ENCODE measurements at regions not wholly inside any gene's neighbourhood (a gene's known extent, or its start where the extent isn't known, plus 50 kb on each side); places are given as distances from the start of the nearest gene placed in this dataset.

- TF ChIP-seq CTCF (conservative IDR thresholded peaks at IDR 0.05): no peak
- H3K36me3 Mint-ChIP-seq (ENCODE audit: low read depth): no peaks in the 10 kb centered on the region
- H3K27ac Mint-ChIP-seq (ENCODE audit: unreplicated experiment): no peak overlapping the region
- H3K27me3 Mint-ChIP-seq (ENCODE audit: low read depth): peaks cover 8% of the 10 kb centered on the region
- no peak overlapping the region for H3K4me3 Mint-ChIP-seq
- no peaks in the 10 kb centered on the region for H3K9me3 Mint-ChIP-seq
- H3K4me1 Mint-ChIP-seq: no peaks in the 10 kb centered on the region
- no peak for DNase-seq (ENCODE audit: low read depth, low spot score)
These were observed 291.1 kb upstream of the PDZRN3 start for GRCh38 chr3:73915886-73916285.

- no peak for TF ChIP-seq CTCF (conservative IDR thresholded peaks at IDR 0.05)
- no peaks in the 10 kb centered on the region for H3K4me1 Mint-ChIP-seq
- no peak overlapping the region for H3K27ac Mint-ChIP-seq (ENCODE audit: unreplicated experiment)
- no peaks in the 10 kb centered on the region for H3K36me3 Mint-ChIP-seq (ENCODE audit: low read depth)
- H3K27me3 Mint-ChIP-seq (ENCODE audit: low read depth): peaks cover 8% of the 10 kb centered on the region
- DNase-seq (ENCODE audit: low read depth, low spot score): no peak
- H3K4me3 Mint-ChIP-seq: no peak overlapping the region
- peaks cover 9% of the 10 kb centered on the region for H3K9me3 Mint-ChIP-seq
These were observed 283.5 kb upstream of the PDZRN3 start for GRCh38 chr3:73908218-73908617.

GRCh38 chr3:73901686-73902085, 276.9 kb upstream of the PDZRN3 start:
- no peaks in the 10 kb centered on the region for H3K9me3 Mint-ChIP-seq
- H3K4me3 Mint-ChIP-seq: no peak overlapping the region
- H3K36me3 Mint-ChIP-seq (ENCODE audit: low read depth): no peaks in the 10 kb centered on the region
- no peak for DNase-seq (ENCODE audit: low read depth, low spot score)
- H3K27ac Mint-ChIP-seq (ENCODE audit: unreplicated experiment): no peak overlapping the region
- no peak for TF ChIP-seq CTCF (conservative IDR thresholded peaks at IDR 0.05)
- H3K4me1 Mint-ChIP-seq: no peaks in the 10 kb centered on the region
- H3K27me3 Mint-ChIP-seq (ENCODE audit: low read depth): no peaks in the 10 kb centered on the region

- no peaks in the 10 kb centered on the region for H3K27me3 Mint-ChIP-seq (ENCODE audit: low read depth)
- no peak for TF ChIP-seq CTCF (conservative IDR thresholded peaks at IDR 0.05)
- no peaks in the 10 kb centered on the region for H3K4me1 Mint-ChIP-seq
- H3K27ac Mint-ChIP-seq (ENCODE audit: unreplicated experiment): no peak overlapping the region
- H3K9me3 Mint-ChIP-seq: peaks cover 5% of the 10 kb centered on the region
- no peak overlapping the region for H3K4me3 Mint-ChIP-seq
- H3K36me3 Mint-ChIP-seq (ENCODE audit: low read depth): no peaks in the 10 kb centered on the region
- DNase-seq (ENCODE audit: low read depth, low spot score): no peak
These were observed 269.9 kb upstream of the PDZRN3 start for GRCh38 chr3:73894474-73895213.

DNA sequence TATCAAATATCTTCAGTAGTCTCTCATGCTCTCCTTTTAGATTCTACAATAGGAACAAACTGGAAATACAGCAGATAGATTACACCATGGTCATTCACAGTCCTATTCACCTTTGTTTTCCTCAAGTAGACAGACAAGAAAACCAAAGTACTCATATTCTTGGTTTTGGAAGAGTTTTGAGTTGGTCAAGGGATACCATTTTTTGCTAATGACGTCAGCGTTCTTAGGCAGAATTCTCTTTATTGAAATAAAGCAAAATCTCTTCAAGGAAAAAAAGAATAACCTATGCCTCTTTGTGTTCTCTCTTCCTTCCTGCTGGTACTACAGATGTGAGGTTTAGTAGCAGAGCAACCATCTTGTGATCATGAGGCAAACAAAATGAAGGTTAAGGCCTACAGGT, 268.3 kb upstream of the PDZRN3 start:
- H3K4me1 Mint-ChIP-seq: peaks cover 4% of the 10 kb centered on the region
- no peak overlapping the region for H3K4me3 Mint-ChIP-seq
- DNase-seq (ENCODE audit: low read depth, low spot score): no peak
- no peaks in the 10 kb centered on the region for H3K27me3 Mint-ChIP-seq (ENCODE audit: low read depth)
- H3K9me3 Mint-ChIP-seq: peaks cover 5% of the 10 kb centered on the region
- no peak overlapping the region for H3K27ac Mint-ChIP-seq (ENCODE audit: unreplicated experiment)
- H3K36me3 Mint-ChIP-seq (ENCODE audit: low read depth): no peaks in the 10 kb centered on the region
- no peak for TF ChIP-seq CTCF (conservative IDR thresholded peaks at IDR 0.05)
